Thyroid gland (tissue), 4 donors: ENCODE measurements at regions not wholly inside any gene's neighbourhood (a gene's known extent, or its start where the extent isn't known, plus 50 kb on each side); places are given as distances from the start of the nearest gene placed in this dataset.

ENCODE experiments used
- DNase-seq, 2 donors: peaks; one replicate each; pipeline ENCODE4 v3.0.0-alpha.2; 2019
- H3K27ac ChIP-seq, 3 donors: fragments of 200-600 bp; sonication (generic); 1 replicate in 2 of 3; 2 replicates in 1 of 3; pipeline ENCODE4 v1.5.1; 2016 to 2019; ENCODE audit warnings: mild to moderate bottlenecking in 1 of 3, moderate library complexity in 1 of 3
- H3K27me3 ChIP-seq: fragments of 200-600 bp; sonication (generic); one replicate; pipeline ENCODE4 v1.5.1; 2019
- H3K36me3 ChIP-seq, 2 donors: fragments of 200-600 bp; sonication (generic); one replicate each; pipeline ENCODE4 v1.5.1; 2016 to 2019
- H3K4me1 ChIP-seq, 2 donors: fragments of 200-600 bp; sonication (generic); one replicate each; pipeline ENCODE4 v1.5.1; 2017 to 2019
- H3K4me3 ChIP-seq, 3 donors: fragments of 200-600 bp; sonication (generic); replicated peaks in 1 of 3; 1 replicate in 2 of 3; 2 replicates in 1 of 3; pipeline ENCODE4 v1.5.1; 2016; ENCODE audit warnings: mild to moderate bottlenecking in 1 of 3
- H3K9me3 ChIP-seq: fragments of 200-600 bp; sonication (generic); one replicate; pipeline ENCODE4 v1.5.1; 2017
- POLR2A ChIP-seq, 2 donors: fragments of 450-650 bp; IDR thresholded peaks; one replicate each; pipeline ENCODE4 v1.6.1; 2017; ENCODE audit warnings: antibody characterized with exemption in 2 of 2, mild to moderate bottlenecking in 2 of 2, moderate library complexity in 1 of 2
- WGBS, 2 donors: methylation state at CpG; one replicate each; pipeline ENCODE4 v1.1.5; 2017; 5-methylcytosine and 5-hydroxymethylcytosine counted together
- intact Hi-C: fragments of 100-400 bp; cut with DNase I; formaldehyde crosslinking; loops from one replicate; pipeline ENCODE4 v1.15.1; 2023
- TF ChIP-seq, protein P1 (sequence below), 6 experiments: fragments of 200-600 bp in 3 of 6; fragments of 450-650 bp in 3 of 6; sonication (generic) in 3 of 6; IDR thresholded peaks; one replicate each; pipeline ENCODE4 v1.5.1; 2016 to 2019; ENCODE audit warnings: antibody characterized with exemption in 6 of 6, mild to moderate bottlenecking in 2 of 6, inconsistent platforms in 1 of 6, moderate library complexity in 1 of 6

DNA sequence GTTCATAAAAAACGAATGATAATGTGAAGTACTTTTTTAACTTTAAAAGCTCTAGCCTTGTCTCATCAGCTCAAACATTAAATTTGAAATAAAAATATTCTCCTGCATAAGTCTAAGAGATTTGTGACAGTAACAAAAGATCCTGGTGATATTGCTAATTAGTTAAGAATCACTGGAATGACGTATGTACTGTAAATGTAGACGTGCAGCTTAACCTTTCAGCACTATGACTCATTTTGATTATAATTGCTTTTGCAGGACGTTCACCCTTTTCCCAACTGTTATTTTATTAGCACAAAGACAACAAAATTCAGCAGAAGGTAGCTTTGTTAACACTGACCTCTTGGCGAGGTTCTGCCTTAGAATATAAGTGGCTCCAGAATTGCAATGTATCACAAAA lies 68.6 kb downstream of the TENT5A start:
- Histone ChIP-seq H3K27ac (no peak overlapping the region), H3K27me3 (no peaks in the 10 kb centered on the region), H3K4me3 (no peak overlapping the region), H3K36me3 (no peaks in the 10 kb centered on the region), H3K4me1 (no peaks in the 10 kb centered on the region), H3K9me3 (no peaks in the 10 kb centered on the region)
- DNase-seq: no peak
- TF ChIP-seq, protein P1, sequence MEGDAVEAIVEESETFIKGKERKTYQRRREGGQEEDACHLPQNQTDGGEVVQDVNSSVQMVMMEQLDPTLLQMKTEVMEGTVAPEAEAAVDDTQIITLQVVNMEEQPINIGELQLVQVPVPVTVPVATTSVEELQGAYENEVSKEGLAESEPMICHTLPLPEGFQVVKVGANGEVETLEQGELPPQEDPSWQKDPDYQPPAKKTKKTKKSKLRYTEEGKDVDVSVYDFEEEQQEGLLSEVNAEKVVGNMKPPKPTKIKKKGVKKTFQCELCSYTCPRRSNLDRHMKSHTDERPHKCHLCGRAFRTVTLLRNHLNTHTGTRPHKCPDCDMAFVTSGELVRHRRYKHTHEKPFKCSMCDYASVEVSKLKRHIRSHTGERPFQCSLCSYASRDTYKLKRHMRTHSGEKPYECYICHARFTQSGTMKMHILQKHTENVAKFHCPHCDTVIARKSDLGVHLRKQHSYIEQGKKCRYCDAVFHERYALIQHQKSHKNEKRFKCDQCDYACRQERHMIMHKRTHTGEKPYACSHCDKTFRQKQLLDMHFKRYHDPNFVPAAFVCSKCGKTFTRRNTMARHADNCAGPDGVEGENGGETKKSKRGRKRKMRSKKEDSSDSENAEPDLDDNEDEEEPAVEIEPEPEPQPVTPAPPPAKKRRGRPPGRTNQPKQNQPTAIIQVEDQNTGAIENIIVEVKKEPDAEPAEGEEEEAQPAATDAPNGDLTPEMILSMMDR (IDR thresholded peaks at IDR 0.05): no peak
- TF ChIP-seq POLR2A (IDR thresholded peaks at IDR 0.05): no peak
- intact Hi-C loops: no loop called here
- WGBS, 2 donors: 61 to 64% methylated on average over 5 of the region's 5 CpGs

DNA sequence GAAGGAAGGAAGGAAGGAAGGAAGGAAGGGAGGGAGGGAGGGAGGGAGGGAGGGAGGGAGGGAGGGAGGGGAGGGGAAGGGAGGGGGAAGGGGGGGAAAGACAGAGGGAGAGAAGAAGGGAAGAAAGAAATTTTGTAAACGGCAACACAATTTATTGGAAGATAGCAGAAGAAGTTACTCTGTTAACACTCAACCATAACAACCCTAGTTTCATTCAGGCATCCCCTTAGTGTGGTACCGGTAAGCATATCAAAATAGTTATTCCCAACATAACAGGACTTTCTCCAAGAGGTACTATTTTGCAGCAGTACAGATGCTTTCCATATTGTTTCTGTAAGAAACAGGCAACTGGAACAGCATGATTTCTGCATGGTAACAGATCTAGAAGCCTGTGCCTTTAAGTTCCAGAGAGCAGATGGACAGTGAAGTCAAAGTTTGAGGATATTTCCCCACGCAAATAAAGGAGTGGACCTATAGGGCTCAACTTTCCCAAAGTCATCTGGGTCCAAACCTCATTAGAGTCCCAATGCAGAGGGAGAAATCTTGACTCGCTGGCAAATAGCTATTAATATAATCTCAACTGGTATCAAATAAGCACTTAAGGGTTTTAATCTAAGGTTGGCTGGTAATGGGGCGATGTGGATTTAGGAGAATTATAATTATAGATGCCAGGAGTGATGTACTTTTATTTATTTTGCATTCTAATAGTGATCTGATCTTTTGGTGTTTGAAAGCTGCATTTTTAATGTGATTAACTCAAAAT lies 69.4 kb downstream of the TENT5A start:
- H3K4me3 ChIP-seq: no peak overlapping the region
- no peak for DNase-seq
- H3K4me1 ChIP-seq: no peaks in the 10 kb centered on the region
- no peaks in the 10 kb centered on the region for H3K27me3 ChIP-seq
- WGBS, 2 donors: 83 to 94% methylated on average over 5 of the region's 5 CpGs
- no peaks in the 10 kb centered on the region for H3K9me3 ChIP-seq
- no peak for TF ChIP-seq POLR2A (IDR thresholded peaks at IDR 0.05)
- TF ChIP-seq, protein P1 (IDR thresholded peaks at IDR 0.05): no peak
- H3K27ac ChIP-seq: no peak overlapping the region
- intact Hi-C loops: no loop called here
- no peaks in the 10 kb centered on the region for H3K36me3 ChIP-seq

DNA sequence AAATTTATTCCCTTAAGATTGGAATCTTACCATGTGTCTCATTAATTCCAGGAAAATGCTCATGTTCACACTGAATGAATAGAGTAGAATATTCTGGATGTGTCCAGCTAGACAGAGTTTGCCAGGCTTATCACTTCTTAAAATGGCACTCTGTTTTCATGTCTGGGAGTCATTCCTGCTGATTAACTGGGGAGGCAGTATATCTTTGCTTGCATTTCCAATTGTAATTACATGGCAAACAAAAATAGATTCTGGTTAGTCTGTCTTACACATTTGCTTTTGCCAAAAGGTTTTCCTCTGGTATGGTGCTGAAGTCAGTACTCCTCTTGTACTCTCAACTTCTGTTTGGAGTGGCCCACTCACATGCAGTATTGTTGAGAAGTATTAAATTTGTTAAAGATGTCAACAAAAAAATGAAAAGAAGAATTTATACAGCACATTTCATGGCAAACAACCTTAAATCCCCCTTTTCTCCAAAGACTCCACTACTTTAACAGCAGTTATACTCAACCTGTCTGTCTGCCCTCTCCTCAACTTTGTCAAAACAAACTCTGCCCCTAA lies 70.2 kb downstream of the TENT5A start:
- intact Hi-C loops: no loop called here
- no peak overlapping the region for H3K27ac ChIP-seq
- no peaks in the 10 kb centered on the region for H3K27me3 ChIP-seq
- H3K36me3 ChIP-seq: no peaks in the 10 kb centered on the region
- DNase-seq: no peak
- no peak overlapping the region for H3K4me3 ChIP-seq
- no peaks in the 10 kb centered on the region for H3K4me1 ChIP-seq
- H3K9me3 ChIP-seq: no peaks in the 10 kb centered on the region
- TF ChIP-seq POLR2A (IDR thresholded peaks at IDR 0.05): no peak
- TF ChIP-seq, protein P1 (IDR thresholded peaks at IDR 0.05): no peak

DNA sequence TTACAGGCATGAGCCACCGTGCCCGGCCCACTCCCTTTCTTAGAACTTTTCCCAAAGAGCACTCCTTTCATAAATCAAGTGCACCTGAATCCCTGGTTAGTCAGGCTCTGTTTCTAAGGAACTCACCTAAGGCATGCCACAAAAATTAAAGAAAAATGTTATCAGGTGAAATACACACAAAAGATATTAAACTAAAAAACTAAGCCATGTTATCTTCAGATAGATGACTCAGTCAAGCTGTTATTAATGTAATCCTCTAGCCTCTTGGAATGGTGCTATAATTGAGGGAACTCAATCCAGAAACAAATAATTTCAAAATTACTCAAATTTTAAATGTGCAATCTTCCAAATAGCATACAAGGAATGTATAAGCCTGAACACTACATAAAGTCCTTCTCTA lies 83.0 kb downstream of the TENT5A start:
- intact Hi-C loops: no loop called here
- Histone ChIP-seq H3K4me3 (no peak overlapping the region), H3K27me3 (no peaks in the 10 kb centered on the region), H3K27ac (no peak overlapping the region), H3K4me1 (no peaks in the 10 kb centered on the region), H3K9me3 (no peaks in the 10 kb centered on the region), H3K36me3 (no peaks in the 10 kb centered on the region)
- no peak for DNase-seq
- whole genome bisulfite sequencing, 2 donors: 85 to 90% methylated on average over 2 of the region's 2 CpGs
- TF ChIP-seq, protein P1 (IDR thresholded peaks at IDR 0.05): no peak
- TF ChIP-seq POLR2A (IDR thresholded peaks at IDR 0.05): no peak

DNA sequence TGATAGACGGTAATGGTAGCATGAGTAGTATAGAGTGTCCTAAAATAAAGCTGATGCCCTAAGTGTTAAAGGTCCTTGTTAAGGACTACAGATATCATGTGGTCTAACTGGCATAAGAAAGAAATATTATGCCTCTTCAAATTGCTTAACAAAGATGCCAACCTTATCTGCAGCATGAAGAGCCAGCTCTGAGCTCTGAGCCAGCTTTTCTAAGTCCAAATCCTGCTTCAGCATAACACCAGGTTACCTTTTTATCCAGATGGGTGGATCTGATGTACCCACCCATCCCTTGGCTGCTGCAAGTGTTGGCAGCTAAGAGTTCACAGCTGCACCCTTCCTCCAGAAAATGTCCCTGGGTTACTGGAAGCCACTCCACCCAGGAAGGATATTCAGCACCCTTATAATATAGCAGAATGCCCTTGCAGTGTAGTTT lies 83.8 kb downstream of the TENT5A start:
- DNase-seq: no peak
- Histone ChIP-seq H3K27ac (no peak overlapping the region), H3K4me1 (no peaks in the 10 kb centered on the region), H3K4me3 (no peak overlapping the region), H3K27me3 (no peaks in the 10 kb centered on the region), H3K9me3 (no peaks in the 10 kb centered on the region), H3K36me3 (no peaks in the 10 kb centered on the region)
- no peak for TF ChIP-seq POLR2A (IDR thresholded peaks at IDR 0.05)
- TF ChIP-seq, protein P1 (IDR thresholded peaks at IDR 0.05): no peak
- WGBS, 2 donors: 93 to 98% methylated on average over 1 of the region's 1 CpG
- intact Hi-C loops: no loop called here
